OCI-LY3 (cell line): ENCODE measurements at regions not wholly inside any gene's neighbourhood (a gene's known extent, or its start where the extent isn't known, plus 50 kb on each side); places are given as distances from the start of the nearest gene placed in this dataset.
"Not testable (repeated sequence)": the region's sequence is repeated elsewhere in the genome, so short reads cannot be mapped to it uniquely, and the experiment has no call there.

Experiments used
- H2AFZ ChIP-seq: fragments of 200-600, 300-600 bp; shearing (Covaris generic); 2 replicates; pipeline ENCODE4 v1.6.0; 2014; ENCODE audit warnings: antibody characterized with exemption, low read depth, low read length
- H3K27ac ChIP-seq: fragments of 200-600, 300-600 bp; sonication (generic); 2 replicates; pipeline ENCODE4 v1.5.1; 2014; ENCODE audit warnings: mild to moderate bottlenecking, low read length, moderate library complexity, mixed read lengths
- H3K27me3 ChIP-seq: fragments of 200-600, 300-600 bp; sonication (generic); 2 replicates; pipeline ENCODE4 v1.6.1; 2014; ENCODE audit warnings: low read depth, low read length, mixed read lengths
- H3K36me3 ChIP-seq: fragments of 200-600, 300-600 bp; sonication (generic); replicated peaks from 2 replicates; pipeline ENCODE3; 2014; ENCODE audit warnings: low read depth, low read length, mixed read lengths
- H3K4me1 ChIP-seq: fragments of 300-600, 200-600 bp; sonication (generic); 2 replicates; pipeline ENCODE4 v1.6.1; 2014; ENCODE audit warnings: low read length, mixed read lengths
- H3K4me2 ChIP-seq: fragments of 200-600, 300-600 bp; sonication (generic); 2 replicates; pipeline ENCODE4 v1.6.1; 2014; ENCODE audit warnings: low read length, mixed read lengths
- H3K4me3 ChIP-seq: fragments of 300-600, 200-600 bp; sonication (generic); 2 replicates; pipeline ENCODE4 v1.5.1; 2014; ENCODE audit warnings: antibody characterized with exemption, mild to moderate bottlenecking, low read length, moderate library complexity
- H3K79me2 ChIP-seq: fragments of 300-600, 200-600 bp; shearing (Covaris generic); 2 replicates; pipeline ENCODE4 v1.6.1; 2014; ENCODE audit warnings: mild to moderate bottlenecking, low read length, mixed read lengths
- H3K9ac ChIP-seq: fragments of 300-600, 200-600 bp; shearing (Covaris generic); 2 replicates; pipeline ENCODE4 v1.6.0; 2014; ENCODE audit warnings: mild to moderate bottlenecking, low read length, moderate library complexity
- H3K9me3 ChIP-seq: fragments of 200-600, 300-600 bp; shearing (Covaris generic); 2 replicates; pipeline ENCODE4 v1.6.1; 2014; ENCODE audit warnings: low read length, mixed read lengths; ENCODE audit not compliant: insufficient read depth
- H4K20me1 ChIP-seq: fragments of 200-600, 300-600 bp; sonication (generic); 2 replicates; pipeline ENCODE4 v1.6.1; 2016; ENCODE audit warnings: low read length, mixed read lengths; ENCODE audit not compliant: insufficient read depth
- CTCF ChIP-seq: fragments of 200-600, 300-600 bp; sonication (generic); IDR thresholded peaks from 2 replicates; pipeline ENCODE4 v1.5.1; 2014; ENCODE audit warnings: antibody characterized with exemption, low read length, low read depth
- EZH2phosphoT487 ChIP-seq: fragments of 200-600 bp; shearing (Covaris generic); IDR thresholded peaks from 2 replicates; pipeline ENCODE4 v1.6.1; 2018; ENCODE audit warnings: antibody characterized with exemption, mixed run types, low read depth

GRCh38 chr15:66996094-66996493, 69.3 kb upstream of the SMAD3 start:
- Histone ChIP-seq H3K4me3 (no peak overlapping the region), H3K27ac (no peak overlapping the region), H3K9ac (no peak overlapping the region), H3K9me3 (peaks cover 7% of the 10 kb centered on the region; the same call in 1 of the 2 replicates), H3K27me3 (peaks cover 22% of the 10 kb centered on the region), H3K4me1 (peaks cover 16% of the 10 kb centered on the region), H3K79me2 (no peaks in the 10 kb centered on the region), H3K4me2 (no peak overlapping the region), H2AFZ (no peak overlapping the region), H3K36me3 (no peaks in the 10 kb centered on the region), H4K20me1 (no peaks in the 10 kb centered on the region)
- no peak for TF ChIP-seq EZH2phosphoT487
- TF ChIP-seq CTCF = no peak

GRCh38 chr15:66997212-66997611, 68.2 kb upstream of the SMAD3 start:
- Histone ChIP-seq H3K27me3 (peaks cover 18% of the 10 kb centered on the region), H3K4me2 (no peak overlapping the region), H3K4me3 (no peak overlapping the region), H3K4me1 (peaks cover 18% of the 10 kb centered on the region), H3K9ac (no peak overlapping the region), H3K36me3 (no peaks in the 10 kb centered on the region), H4K20me1 (no peaks in the 10 kb centered on the region), H3K79me2 (no peaks in the 10 kb centered on the region), H3K27ac (no peak overlapping the region), H2AFZ (no peak overlapping the region), H3K9me3 (peaks cover 7% of the 10 kb centered on the region; the same call in 1 of the 2 replicates)
- TF ChIP-seq EZH2phosphoT487 (no peak), CTCF (no peak)

- not testable (repeated sequence) for H3K27ac ChIP-seq, H3K79me2 ChIP-seq, H3K36me3 ChIP-seq, H2AFZ ChIP-seq, H3K9me3 ChIP-seq, H3K4me3 ChIP-seq, H3K9ac ChIP-seq, H4K20me1 ChIP-seq, H3K4me2 ChIP-seq
- peaks cover 12% of the 10 kb centered on the region; the same call in 1 of the 2 replicates for H3K27me3 ChIP-seq
- H3K4me1 ChIP-seq = peaks cover 27% of the 10 kb centered on the region
Measured at GRCh38 chr15:66998234-66998633, 67.2 kb upstream of the SMAD3 start.

GRCh38 chr15:66999046-66999968, 66.1 kb upstream of the SMAD3 start:
- no peaks in the 10 kb centered on the region for H4K20me1 ChIP-seq
- no peak overlapping the region for H3K4me2 ChIP-seq
- H2AFZ ChIP-seq = no peak overlapping the region
- peaks cover 12% of the 10 kb centered on the region; the same call in 1 of the 2 replicates for H3K27me3 ChIP-seq
- H3K79me2 ChIP-seq = no peaks in the 10 kb centered on the region
- H3K36me3 ChIP-seq = no peaks in the 10 kb centered on the region
- no peak overlapping the region for H3K27ac ChIP-seq
- no peak overlapping the region for H3K4me3 ChIP-seq
- H3K9me3 ChIP-seq = peaks cover 7% of the 10 kb centered on the region; the same call in 1 of the 2 replicates
- no peak overlapping the region for H3K9ac ChIP-seq
- peaks cover 38% of the 10 kb centered on the region for H3K4me1 ChIP-seq
- TF ChIP-seq EZH2phosphoT487 = no peak
- no peak for TF ChIP-seq CTCF
